ENCODE measurements at regions not wholly inside any gene's neighbourhood (a gene's known extent, or its start where the extent isn't known, plus 50 kb on each side); places are given as distances from the start of the nearest gene placed in this dataset.

GRCh38 chr19:28436320-28436719 is 776.6 kb downstream of the UQCRFS1 start:
- DNase-seq (ENCODE audit: low read depth, low spot score) (no peak), FAIRE-seq (no peak)
- no TSS peak for BruUV-seq (replicated peaks)
- ChIA-PET POLR2A (no interaction called here), CTCF (no interaction called here)
- no peak overlapping the region for H3K4me2 ChIP-seq (ENCODE audit: insufficient read depth, low read length)
- no peaks in the 10 kb centered on the region for H3K79me2 ChIP-seq (ENCODE audit: control insufficient read depth, insufficient read depth, low read length)
- no peaks in the 10 kb centered on the region for H3K9me3 ChIP-seq (replicated peaks; ENCODE audit: control insufficient read depth, insufficient read depth, low read length)
- no peak overlapping the region for H2AFZ ChIP-seq (ENCODE audit: low read depth, low read length)
- H3K27ac ChIP-seq (ENCODE audit: insufficient read depth, low read depth, low read length): no peak overlapping the region
- no peak overlapping the region for H3K4me3 ChIP-seq (replicated peaks in 1 of 3; ENCODE audit: insufficient read depth in 1 of 3, low read depth in 1 of 3, low read length in 3 of 3)
- H3K9me1 ChIP-seq (replicated peaks; ENCODE audit: control insufficient read depth, extremely low read depth, insufficient read depth, low read length): no peaks in the 10 kb centered on the region
- no peaks in the 10 kb centered on the region for H3K36me3 ChIP-seq (ENCODE audit: control insufficient read depth in 2 of 2, extremely low read depth in 1 of 2, insufficient read depth in 2 of 2, low read length in 2 of 2)
- intact Hi-C loops (cut with micrococcal nuclease): no loop called here
- dilution Hi-C loops (cut with MboI; ENCODE audit: extremely low pct_ligation_motif_present, low sequenced_read_pairs): no loop called here
- H3K27me3 ChIP-seq (ENCODE audit: control insufficient read depth in 2 of 2, insufficient read depth in 2 of 2, low read length in 2 of 2): no peaks in the 10 kb centered on the region
- H4K20me1 ChIP-seq (replicated peaks; ENCODE audit: control insufficient read depth, extremely low read depth, insufficient read depth, low read length): no peaks in the 10 kb centered on the region
- H3K9ac ChIP-seq (replicated peaks; ENCODE audit: extremely low read depth, insufficient read depth, low read length): no peak overlapping the region
- no peaks in the 10 kb centered on the region for H3K4me1 ChIP-seq (ENCODE audit: control insufficient read depth, extremely low read depth, insufficient read depth, low read length)
- TF ChIP-seq GATA2 (IDR thresholded peaks at IDR 0.05; ENCODE audit: insufficient read depth, insufficient read length, low read depth, low read length): no peak
- TF ChIP-seq MAX (IDR thresholded peaks at IDR 0.05; ENCODE audit: insufficient read depth, insufficient read length): no peak
- TF ChIP-seq CTCF (IDR thresholded peaks at IDR 0.05; ENCODE audit: extremely low read depth in 1 of 2, insufficient read depth in 1 of 2, low read depth in 1 of 2, low read length in 2 of 2): no peak
- TF ChIP-seq JUN (IDR thresholded peaks at IDR 0.05; ENCODE audit: borderline replicate concordance, insufficient read depth, insufficient read length, low read depth): no peak
- no peak for TF ChIP-seq EZH2 (IDR thresholded peaks at IDR 0.05; ENCODE audit: borderline replicate concordance, low read depth, low read length, severe bottlenecking)
- TF ChIP-seq POLR2AphosphoS5 (IDR thresholded peaks at IDR 0.05; ENCODE audit: insufficient read depth, low read depth, low read length): no peak
- no peak for TF ChIP-seq MYC (IDR thresholded peaks at IDR 0.05; ENCODE audit: low read depth, low read length)
- TF ChIP-seq POLR2A (IDR thresholded peaks at IDR 0.05; ENCODE audit: low read depth, low read length): no peak
- no peak for TF ChIP-seq FOS (IDR thresholded peaks at IDR 0.05; ENCODE audit: borderline replicate concordance, insufficient read depth, low read length)

Measured in endothelial cell of umbilical vein (primary cell).